Cerebellar nuclear complex (tissue), 1 donor: ENCODE measurements at regions not wholly inside any gene's neighbourhood (a gene's known extent, or its start where the extent isn't known, plus 50 kb on each side); places are given as distances from the start of the nearest gene placed in this dataset.
"Not testable (repeated sequence)": the region's sequence is repeated elsewhere in the genome, so short reads cannot be mapped to it uniquely, and the experiment has no call there.

Experiments
- DNase-seq, 2 experiments: peaks; one replicate each; lab custom pipeline; 2025; lab: John Stamatoyannopoulos, UW

- no peak for DNase-seq
These were observed 190.3 kb upstream of the LMCD1 start for GRCh38 chr3:8311321-8311720.

DNA sequence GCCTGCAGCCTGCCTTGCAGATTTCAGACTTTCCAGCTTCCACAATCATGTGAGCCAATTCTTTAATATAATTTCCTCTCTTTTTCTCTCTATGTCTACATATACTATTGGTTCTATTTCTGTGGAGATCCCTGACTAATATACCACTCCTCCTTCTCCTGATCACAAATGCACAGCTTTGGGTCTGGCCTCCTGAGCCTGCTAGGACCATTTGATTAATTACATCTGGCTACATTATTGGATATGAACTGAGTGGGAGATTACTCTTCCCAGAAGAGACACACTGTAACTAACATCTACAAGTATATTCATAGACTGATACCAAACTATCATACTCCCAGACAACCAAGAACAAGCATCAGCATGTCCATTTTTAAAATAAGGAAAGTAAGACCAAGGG lies 188.9 kb upstream of the LMCD1 start:
- DNase-seq = no peak

- DNase-seq = no peak
These were observed 187.9 kb upstream of the LMCD1 start for GRCh38 chr3:8313560-8314267.

DNA sequence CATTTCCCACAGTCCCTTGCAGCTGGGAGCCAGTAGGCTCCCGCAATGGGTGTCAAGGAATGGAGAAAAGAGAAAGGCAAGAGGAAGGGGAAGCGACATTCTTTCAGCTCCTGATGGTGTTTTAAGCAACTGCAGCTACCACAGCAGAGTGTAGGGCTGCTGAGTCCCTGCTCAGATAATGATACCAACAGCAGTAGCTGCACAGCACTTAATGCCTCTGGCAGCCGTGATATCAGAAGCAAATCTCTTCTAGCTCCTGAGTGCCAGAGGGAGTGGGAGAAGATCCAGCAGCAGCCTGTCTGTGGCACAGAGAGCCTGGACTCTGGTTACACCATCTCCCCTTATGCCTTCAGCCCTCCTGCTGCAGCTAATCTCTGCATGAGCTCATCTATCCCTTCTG lies 186.1 kb upstream of the LMCD1 start:
- DNase-seq = not testable (repeated sequence)

GRCh38 chr3:8317661-8318649 lies 183.7 kb upstream of the LMCD1 start:
- DNase-seq = no peak

DNA sequence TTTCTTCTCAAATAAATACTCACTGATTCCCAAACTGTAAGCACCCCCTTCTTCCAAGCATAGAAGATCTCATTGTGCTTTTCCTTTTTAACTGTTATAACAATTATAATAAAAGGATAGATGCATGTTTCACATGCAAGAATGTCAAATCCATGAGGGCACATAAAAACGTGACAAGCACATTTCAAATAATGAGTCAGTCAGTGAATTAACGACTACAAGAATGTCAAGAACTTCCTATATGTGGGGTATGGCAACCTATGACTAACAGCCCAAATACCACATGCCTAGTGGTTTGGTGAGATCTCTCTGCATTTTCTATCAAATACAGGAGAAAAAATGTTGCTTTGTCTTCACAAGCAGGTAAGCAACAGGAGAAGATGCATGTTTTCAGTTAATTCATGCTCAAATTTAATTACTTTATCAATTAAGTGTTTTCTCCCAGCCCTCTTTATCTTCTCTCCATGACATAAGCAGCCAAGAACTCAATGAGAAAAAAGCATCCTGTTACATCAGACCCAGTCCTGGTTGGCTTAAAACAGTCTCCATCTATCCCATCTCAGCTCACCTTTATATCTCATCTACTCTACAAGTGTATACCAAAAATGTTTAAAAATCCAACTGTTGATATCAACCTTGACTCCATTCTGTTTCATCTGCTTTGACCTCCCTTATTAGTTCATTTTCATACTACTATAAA lies 181.5 kb upstream of the LMCD1 start:
- DNase-seq = no peak

DNA sequence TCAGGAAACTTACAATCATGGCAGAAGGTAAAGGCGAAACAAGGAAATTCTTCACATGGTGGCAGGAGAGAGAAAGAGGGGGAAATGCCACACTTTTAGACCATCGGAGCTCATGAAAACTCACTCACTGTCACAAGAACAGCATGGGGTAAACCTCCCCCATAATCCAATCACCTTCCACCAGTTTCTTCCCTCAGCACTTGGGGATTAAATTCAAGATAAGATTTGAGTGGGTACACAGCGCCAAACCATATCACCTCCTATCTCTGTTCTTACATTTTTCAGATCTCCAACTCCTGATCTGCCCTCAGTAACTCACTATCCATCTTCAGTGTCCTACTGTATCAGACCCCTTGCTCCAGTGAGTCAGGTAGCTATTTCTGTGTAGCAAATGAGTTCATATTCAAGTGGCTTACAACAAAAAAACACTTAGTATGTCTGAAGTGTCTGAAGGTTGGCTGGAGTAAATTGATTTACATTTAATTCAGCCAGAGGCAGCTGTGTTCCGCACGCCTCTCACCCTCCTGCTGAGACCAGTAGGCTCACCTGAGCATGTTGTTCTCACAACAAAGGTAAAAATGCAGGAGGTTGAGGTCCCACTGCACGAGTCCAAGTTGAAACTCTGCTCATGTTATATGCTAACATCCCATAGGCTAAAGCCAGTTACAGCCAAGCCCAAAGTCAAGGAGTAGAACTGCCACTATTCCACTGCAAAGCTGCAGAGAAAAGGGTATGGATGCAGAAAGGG lies 180.7 kb upstream of the LMCD1 start:
- DNase-seq = no peak

GRCh38 chr3:8324747-8325146 lies 176.9 kb upstream of the LMCD1 start:
- no peak for DNase-seq

DNA sequence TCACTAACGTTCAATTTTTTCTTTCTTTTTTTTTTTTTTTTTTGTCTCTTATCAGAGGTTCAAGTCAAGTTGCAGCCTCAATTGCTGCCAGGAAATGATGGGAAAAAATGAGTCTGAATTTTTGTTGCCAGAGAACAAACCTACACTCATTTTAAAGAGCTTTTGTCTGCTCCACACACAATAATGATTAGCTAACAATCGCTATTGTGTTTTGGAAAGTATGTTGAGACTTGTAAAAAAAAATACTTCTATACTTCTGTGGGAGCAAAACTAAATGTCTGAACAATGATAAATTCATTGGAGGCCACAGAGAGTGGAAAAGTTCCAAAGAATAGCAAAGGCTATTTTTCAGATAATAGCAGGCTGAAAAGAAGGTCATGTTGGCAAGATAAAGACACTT lies 176.3 kb upstream of the LMCD1 start:
- no peak for DNase-seq

GRCh38 chr3:8325833-8326232 lies 175.8 kb upstream of the LMCD1 start:
- DNase-seq = not testable (repeated sequence)

DNA sequence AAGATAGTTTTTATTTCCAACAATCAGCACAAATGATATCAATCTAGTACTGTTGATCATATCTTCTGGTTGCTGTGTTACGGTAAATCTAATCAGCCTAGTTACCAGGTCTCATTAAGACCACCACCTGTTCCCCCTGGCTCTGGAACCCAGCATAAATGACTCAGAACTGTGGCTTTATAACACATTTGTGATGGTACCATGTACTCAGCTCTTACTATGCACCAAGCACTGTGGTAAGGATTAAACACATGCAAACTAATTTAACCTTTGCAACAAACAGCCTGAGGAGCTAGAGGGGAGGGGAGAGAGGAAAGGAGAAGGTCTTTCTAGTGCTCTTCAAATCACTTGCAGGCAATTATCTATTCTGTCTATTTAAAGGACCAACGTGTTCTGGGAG lies 173.9 kb upstream of the LMCD1 start:
- DNase-seq = no peak

GRCh38 chr3:8328967-8329366 lies 172.7 kb upstream of the LMCD1 start:
- DNase-seq = no peak

GRCh38 chr3:8329598-8329997 lies 172.0 kb upstream of the LMCD1 start:
- no peak for DNase-seq

- no peak for DNase-seq
These were observed 165.2 kb upstream of the LMCD1 start for GRCh38 chr3:8336456-8336855.

- DNase-seq = no peak
These were observed 163.2 kb upstream of the LMCD1 start for GRCh38 chr3:8338424-8338823.

GRCh38 chr3:8341821-8342247 lies 159.8 kb upstream of the LMCD1 start:
- DNase-seq = no peak

DNA sequence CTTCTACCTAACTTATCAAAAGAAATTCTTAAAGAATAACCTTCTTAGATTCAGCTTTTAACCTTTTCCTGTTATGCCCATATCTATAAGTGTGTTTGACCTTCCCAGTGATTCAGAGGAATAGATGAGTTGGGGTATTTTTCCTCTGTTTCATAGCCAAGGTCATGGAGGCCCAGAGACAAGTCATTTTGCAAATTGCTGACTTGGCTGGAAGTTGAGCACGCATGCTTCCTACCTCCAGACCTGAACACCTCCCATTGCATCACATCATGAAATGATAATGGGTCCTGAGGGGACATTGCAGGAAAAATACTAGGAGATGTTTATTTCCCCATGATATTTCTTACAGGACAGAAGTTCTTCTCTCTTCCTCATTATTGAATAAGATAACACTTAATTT lies 158.6 kb upstream of the LMCD1 start:
- DNase-seq = no peak

DNA sequence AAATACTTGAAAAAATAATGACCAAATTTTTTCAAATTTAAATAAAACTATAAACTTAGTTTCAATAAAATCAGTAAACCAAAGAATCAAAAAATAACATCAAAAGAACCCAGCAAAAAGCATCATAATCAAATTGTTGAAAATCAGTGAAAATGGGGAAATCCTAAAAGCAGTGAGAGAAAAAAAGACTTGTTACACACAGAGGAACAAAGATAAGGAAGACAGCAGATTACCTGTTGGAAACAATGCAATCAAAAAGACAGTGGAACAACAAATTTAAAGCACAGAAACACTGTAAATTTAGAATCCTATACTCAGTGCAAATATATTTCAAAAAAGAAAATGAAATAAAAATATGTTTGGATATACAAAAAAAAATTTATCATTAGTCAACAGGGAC lies 156.2 kb upstream of the LMCD1 start:
- DNase-seq = no peak

DNA sequence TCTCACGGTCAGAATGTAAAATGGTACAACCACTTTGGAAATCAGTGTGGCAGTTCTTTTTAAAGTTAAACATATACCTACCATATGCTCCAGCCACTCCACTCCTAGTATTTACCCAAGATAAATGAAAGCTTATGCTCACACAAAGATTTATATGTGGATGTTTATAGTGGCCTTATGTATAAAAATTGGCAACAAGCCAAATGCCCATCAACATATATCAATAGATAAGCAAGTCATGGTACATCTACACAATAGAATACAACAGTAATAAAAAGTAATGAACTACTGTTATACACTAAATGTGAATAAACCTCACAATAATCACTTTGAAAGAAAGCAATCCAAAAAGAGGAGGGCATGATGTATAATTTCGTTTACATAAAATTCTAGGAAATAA lies 153.5 kb upstream of the LMCD1 start:
- no peak for DNase-seq

DNA sequence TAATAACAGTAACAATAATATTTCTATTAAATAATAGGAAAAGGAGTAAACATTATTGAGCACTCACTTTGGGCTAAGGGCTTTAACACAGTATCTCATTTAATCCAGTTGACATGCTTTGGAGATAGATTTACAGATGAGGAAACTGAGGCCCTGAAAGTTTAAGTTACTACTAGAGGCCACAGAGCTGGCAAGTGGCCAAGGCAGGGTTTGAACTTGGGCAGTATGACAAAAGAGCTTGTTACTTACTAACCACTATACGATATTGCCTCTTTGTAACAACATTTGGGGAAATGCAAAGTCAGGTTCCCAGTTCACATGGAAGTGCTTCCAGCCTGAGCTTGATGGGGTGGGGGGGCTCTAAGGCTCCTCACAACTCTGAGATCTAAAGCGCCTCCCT lies 149.1 kb upstream of the LMCD1 start:
- no peak for DNase-seq

DNA sequence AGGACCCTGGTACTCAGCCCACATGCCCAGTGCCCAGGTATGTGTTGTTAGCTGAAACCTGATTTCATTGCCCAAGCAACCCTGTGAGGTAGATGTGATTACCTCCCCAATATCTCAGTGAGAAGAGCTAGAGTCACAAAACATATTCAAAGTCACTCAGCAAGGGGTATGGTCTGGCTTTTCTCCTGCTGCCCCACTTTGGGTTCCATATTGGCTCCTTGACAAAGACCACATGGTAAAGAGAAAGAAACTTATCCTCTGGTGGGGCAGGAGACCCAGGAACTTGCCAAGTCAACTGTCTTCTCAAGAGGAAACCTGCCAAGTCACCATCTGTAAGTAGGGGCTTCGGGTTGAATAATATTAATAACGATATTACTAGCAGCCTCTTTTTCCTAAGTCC lies 148.3 kb upstream of the LMCD1 start:
- DNase-seq = no peak

DNA sequence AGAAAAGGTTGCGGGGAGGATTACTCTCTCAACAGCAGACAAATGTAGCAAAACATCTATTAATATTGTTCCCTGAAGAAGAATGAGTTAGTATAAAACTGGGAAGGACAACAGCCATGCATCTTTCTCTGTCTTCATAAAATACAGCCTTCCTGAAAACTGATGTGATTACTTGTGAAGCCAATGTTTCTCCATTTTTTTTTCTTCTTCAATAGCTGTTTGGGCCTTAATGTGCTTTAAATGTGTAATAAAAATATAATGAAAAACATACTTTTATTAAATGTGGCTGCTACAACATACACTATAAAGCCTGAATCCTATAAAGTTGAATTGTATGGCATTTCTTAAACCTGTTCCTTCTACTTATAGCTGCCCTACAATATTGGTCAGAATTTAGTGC lies 146.3 kb upstream of the LMCD1 start:
- no peak for DNase-seq
